NCI-H526 (cell line): ENCODE measurements at regions not wholly inside any gene's neighbourhood (a gene's known extent, or its start where the extent isn't known, plus 50 kb on each side); places are given as distances from the start of the nearest gene placed in this dataset.
A peak's percentile ranks its signal among the peaks of the same experiment; 100 is the strongest.
"Not testable (repeated sequence)": the region's sequence is repeated elsewhere in the genome, so short reads cannot be mapped to it uniquely, and the experiment has no call there.

Experiments
- DNase-seq, 2 experiments: peaks; one replicate each; lab custom pipeline; 2025; lab: John Stamatoyannopoulos, UW

GRCh38 chr13:28573595-28574373 lies 78.9 kb upstream of the FLT1 start:
- DNase-seq: no peak

- DNase-seq: no peak
Observed at GRCh38 chr13:28572871-28573270, 77.9 kb upstream of the FLT1 start.

GRCh38 chr13:28570356-28570755 lies 75.4 kb upstream of the FLT1 start:
- not testable (repeated sequence) for DNase-seq

- DNase-seq: no peak
Observed at GRCh38 chr13:28569886-28570285, 75.0 kb upstream of the FLT1 start.

GRCh38 chr13:28568286-28568685 lies 73.4 kb upstream of the FLT1 start:
- DNase-seq: peak in 1 of 2 experiments; percentile 36

GRCh38 chr13:28566891-28567290 lies 72.0 kb upstream of the FLT1 start:
- DNase-seq: no peak

- no peak for DNase-seq
Observed at GRCh38 chr13:28566283-28566682, 71.4 kb upstream of the FLT1 start.

- no peak for DNase-seq
Observed at GRCh38 chr13:28564030-28564429, 69.1 kb upstream of the FLT1 start.

- no peak for DNase-seq
Observed at GRCh38 chr13:28563609-28564008, 68.7 kb upstream of the FLT1 start.

GRCh38 chr13:28560612-28561011 lies 65.7 kb upstream of the FLT1 start:
- DNase-seq: no peak

- DNase-seq: no peak
Observed at GRCh38 chr13:28559636-28560259, 64.8 kb upstream of the FLT1 start.

GRCh38 chr13:28558567-28558966 lies 63.6 kb upstream of the FLT1 start:
- no peak for DNase-seq

GRCh38 chr13:28557725-28558520 lies 63.0 kb upstream of the FLT1 start:
- DNase-seq: no peak

- DNase-seq: no peak
Observed at GRCh38 chr13:28555096-28555495, 60.2 kb upstream of the FLT1 start.

GRCh38 chr13:28553971-28554370 lies 59.0 kb upstream of the FLT1 start:
- DNase-seq: no peak

- DNase-seq: no peak
Observed at GRCh38 chr13:28552288-28552687, 57.4 kb upstream of the FLT1 start.

- DNase-seq: no peak
Observed at GRCh38 chr13:28551498-28551895, 56.6 kb upstream of the FLT1 start.

GRCh38 chr13:28550721-28551497 lies 56.0 kb upstream of the FLT1 start:
- no peak for DNase-seq

GRCh38 chr13:28550091-28550490 lies 55.2 kb upstream of the FLT1 start:
- DNase-seq: no peak

GRCh38 chr13:28548872-28549271 lies 53.9 kb upstream of the FLT1 start:
- DNase-seq: peak in 1 of 2 experiments; percentile 16

GRCh38 chr13:28548468-28548867 lies 53.5 kb upstream of the FLT1 start:
- no peak for DNase-seq
